ENCODE measurements at regions not wholly inside any gene's neighbourhood (a gene's known extent, or its start where the extent isn't known, plus 50 kb on each side); places are given as distances from the start of the nearest gene placed in this dataset.

GRCh38 chr12:3371018-3371417 lies 120.0 kb upstream of the PRMT8 start:
- ChIA-PET POLR2A (no interaction called here), CTCF (interaction anchor here (0.9 to 1.3 kb wide), 3 partner anchors 12 to 433 kb away, joined by 3 to 4 read pairs (median 3); no protein-coding TSS in a partner anchor)
- TF ChIP-seq JUN (IDR thresholded peaks at IDR 0.05; ENCODE audit: borderline replicate concordance, insufficient read depth, insufficient read length, low read depth) (no peak), FOS (IDR thresholded peaks at IDR 0.05; ENCODE audit: borderline replicate concordance, insufficient read depth, low read length) (no peak), POLR2AphosphoS5 (IDR thresholded peaks at IDR 0.05; ENCODE audit: insufficient read depth, low read depth, low read length) (no peak), MYC (IDR thresholded peaks at IDR 0.05; ENCODE audit: low read depth, low read length) (no peak)
- TF ChIP-seq, protein P1, sequence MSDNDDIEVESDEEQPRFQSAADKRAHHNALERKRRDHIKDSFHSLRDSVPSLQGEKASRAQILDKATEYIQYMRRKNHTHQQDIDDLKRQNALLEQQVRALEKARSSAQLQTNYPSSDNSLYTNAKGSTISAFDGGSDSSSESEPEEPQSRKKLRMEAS (IDR thresholded peaks at IDR 0.05; ENCODE audit: insufficient read depth, insufficient read length) = no peak
- TF ChIP-seq, protein P2, sequence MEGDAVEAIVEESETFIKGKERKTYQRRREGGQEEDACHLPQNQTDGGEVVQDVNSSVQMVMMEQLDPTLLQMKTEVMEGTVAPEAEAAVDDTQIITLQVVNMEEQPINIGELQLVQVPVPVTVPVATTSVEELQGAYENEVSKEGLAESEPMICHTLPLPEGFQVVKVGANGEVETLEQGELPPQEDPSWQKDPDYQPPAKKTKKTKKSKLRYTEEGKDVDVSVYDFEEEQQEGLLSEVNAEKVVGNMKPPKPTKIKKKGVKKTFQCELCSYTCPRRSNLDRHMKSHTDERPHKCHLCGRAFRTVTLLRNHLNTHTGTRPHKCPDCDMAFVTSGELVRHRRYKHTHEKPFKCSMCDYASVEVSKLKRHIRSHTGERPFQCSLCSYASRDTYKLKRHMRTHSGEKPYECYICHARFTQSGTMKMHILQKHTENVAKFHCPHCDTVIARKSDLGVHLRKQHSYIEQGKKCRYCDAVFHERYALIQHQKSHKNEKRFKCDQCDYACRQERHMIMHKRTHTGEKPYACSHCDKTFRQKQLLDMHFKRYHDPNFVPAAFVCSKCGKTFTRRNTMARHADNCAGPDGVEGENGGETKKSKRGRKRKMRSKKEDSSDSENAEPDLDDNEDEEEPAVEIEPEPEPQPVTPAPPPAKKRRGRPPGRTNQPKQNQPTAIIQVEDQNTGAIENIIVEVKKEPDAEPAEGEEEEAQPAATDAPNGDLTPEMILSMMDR (IDR thresholded peaks at IDR 0.05; ENCODE audit: extremely low read depth in 1 of 2, insufficient read depth in 1 of 2, low read depth in 1 of 2, low read length in 2 of 2) = no peak
- Histone ChIP-seq H3K4me1 (ENCODE audit: control insufficient read depth, extremely low read depth, insufficient read depth, low read length) (no peaks in the 10 kb centered on the region), H3K4me3 (replicated peaks in 1 of 3; ENCODE audit: insufficient read depth in 1 of 3, low read depth in 1 of 3, low read length in 3 of 3) (no peak overlapping the region), H3K9me1 (replicated peaks; ENCODE audit: control insufficient read depth, extremely low read depth, insufficient read depth, low read length) (no peaks in the 10 kb centered on the region), H3K27me3 (ENCODE audit: control insufficient read depth in 2 of 2, insufficient read depth in 2 of 2, low read length in 2 of 2) (peaks cover 9 to 22% of the 10 kb centered on the region in 2 experiments), H3K36me3 (ENCODE audit: control insufficient read depth in 2 of 2, extremely low read depth in 1 of 2, insufficient read depth in 2 of 2, low read length in 2 of 2) (no peaks in the 10 kb centered on the region), H4K20me1 (replicated peaks; ENCODE audit: control insufficient read depth, extremely low read depth, insufficient read depth, low read length) (no peaks in the 10 kb centered on the region), H3K27ac (ENCODE audit: insufficient read depth, low read depth, low read length) (no peak overlapping the region), H3K9ac (replicated peaks; ENCODE audit: extremely low read depth, insufficient read depth, low read length) (no peak overlapping the region), H3K9me3 (replicated peaks; ENCODE audit: control insufficient read depth, insufficient read depth, low read length) (no peaks in the 10 kb centered on the region), H3K79me2 (ENCODE audit: control insufficient read depth, insufficient read depth, low read length) (no peaks in the 10 kb centered on the region), H3K4me2 (ENCODE audit: insufficient read depth, low read length) (no peak overlapping the region), H2AFZ (ENCODE audit: low read depth, low read length) (no peak overlapping the region)
- dilution Hi-C loops (cut with MboI; ENCODE audit: extremely low pct_ligation_motif_present, low sequenced_read_pairs) = no loop called here
- intact Hi-C loops (cut with micrococcal nuclease) = no loop called here
- FAIRE-seq (no peak), DNase-seq (ENCODE audit: low read depth, low spot score) (no peak)
- no TSS peak for BruUV-seq (replicated peaks)

- H3K27me3 ChIP-seq (ENCODE audit: control insufficient read depth in 2 of 2, insufficient read depth in 2 of 2, low read length in 2 of 2) = peaks cover 0 to 2% of the 10 kb centered on the region in 2 experiments
- ChIA-PET POLR2A (no interaction called here), CTCF (no interaction called here)
- H3K4me3 ChIP-seq (replicated peaks in 1 of 3; ENCODE audit: insufficient read depth in 1 of 3, low read depth in 1 of 3, low read length in 3 of 3) = no peak overlapping the region
- H3K9me3 ChIP-seq (replicated peaks; ENCODE audit: control insufficient read depth, insufficient read depth, low read length) = no peaks in the 10 kb centered on the region
- intact Hi-C loops (cut with micrococcal nuclease) (no loop called here), dilution Hi-C loops (cut with MboI; ENCODE audit: extremely low pct_ligation_motif_present, low sequenced_read_pairs) (no loop called here)
- no TSS peak for BruUV-seq (replicated peaks)
- TF ChIP-seq FOS (IDR thresholded peaks at IDR 0.05; ENCODE audit: borderline replicate concordance, insufficient read depth, low read length) (no peak), POLR2AphosphoS5 (IDR thresholded peaks at IDR 0.05; ENCODE audit: insufficient read depth, low read depth, low read length) (no peak), JUN (IDR thresholded peaks at IDR 0.05; ENCODE audit: borderline replicate concordance, insufficient read depth, insufficient read length, low read depth) (no peak), POLR2A (IDR thresholded peaks at IDR 0.05; ENCODE audit: low read depth, low read length) (no peak), EZH2 (IDR thresholded peaks at IDR 0.05; ENCODE audit: borderline replicate concordance, low read depth, low read length, severe bottlenecking) (no peak), MYC (IDR thresholded peaks at IDR 0.05; ENCODE audit: low read depth, low read length) (no peak), GATA2 (IDR thresholded peaks at IDR 0.05; ENCODE audit: insufficient read depth, insufficient read length, low read depth, low read length) (no peak)
- TF ChIP-seq, protein P2 (IDR thresholded peaks at IDR 0.05; ENCODE audit: extremely low read depth in 1 of 2, insufficient read depth in 1 of 2, low read depth in 1 of 2, low read length in 2 of 2) = no peak
- TF ChIP-seq, protein P1 (IDR thresholded peaks at IDR 0.05; ENCODE audit: insufficient read depth, insufficient read length) = no peak
- H3K9me1 ChIP-seq (replicated peaks; ENCODE audit: control insufficient read depth, extremely low read depth, insufficient read depth, low read length) = no peaks in the 10 kb centered on the region
- no peaks in the 10 kb centered on the region for H3K4me1 ChIP-seq (ENCODE audit: control insufficient read depth, extremely low read depth, insufficient read depth, low read length)
- FAIRE-seq (no peak), DNase-seq (ENCODE audit: low read depth, low spot score) (no peak)
- no peaks in the 10 kb centered on the region for H3K79me2 ChIP-seq (ENCODE audit: control insufficient read depth, insufficient read depth, low read length)
- no peaks in the 10 kb centered on the region for H3K36me3 ChIP-seq (ENCODE audit: control insufficient read depth in 2 of 2, extremely low read depth in 1 of 2, insufficient read depth in 2 of 2, low read length in 2 of 2)
- H3K9ac ChIP-seq (replicated peaks; ENCODE audit: extremely low read depth, insufficient read depth, low read length) = no peak overlapping the region
- H4K20me1 ChIP-seq (replicated peaks; ENCODE audit: control insufficient read depth, extremely low read depth, insufficient read depth, low read length) = no peaks in the 10 kb centered on the region
- no peak overlapping the region for H2AFZ ChIP-seq (ENCODE audit: low read depth, low read length)
- no peak overlapping the region for H3K27ac ChIP-seq (ENCODE audit: insufficient read depth, low read depth, low read length)
- no peak overlapping the region for H3K4me2 ChIP-seq (ENCODE audit: insufficient read depth, low read length)
Measured at GRCh38 chr12:3375326-3375725, 115.7 kb upstream of the PRMT8 start.
